NCI-H345 treated with DMSO at 0.1 percent for 48 hours (cell line): ENCODE measurements at regions not wholly inside any gene's neighbourhood (a gene's known extent, or its start where the extent isn't known, plus 50 kb on each side); places are given as distances from the start of the nearest gene placed in this dataset.

Experiments used
- DNase-seq: peaks from one replicate; lab custom pipeline; 2025; ENCODE audit not compliant: unreplicated experiment; lab: John Stamatoyannopoulos, UW

DNA sequence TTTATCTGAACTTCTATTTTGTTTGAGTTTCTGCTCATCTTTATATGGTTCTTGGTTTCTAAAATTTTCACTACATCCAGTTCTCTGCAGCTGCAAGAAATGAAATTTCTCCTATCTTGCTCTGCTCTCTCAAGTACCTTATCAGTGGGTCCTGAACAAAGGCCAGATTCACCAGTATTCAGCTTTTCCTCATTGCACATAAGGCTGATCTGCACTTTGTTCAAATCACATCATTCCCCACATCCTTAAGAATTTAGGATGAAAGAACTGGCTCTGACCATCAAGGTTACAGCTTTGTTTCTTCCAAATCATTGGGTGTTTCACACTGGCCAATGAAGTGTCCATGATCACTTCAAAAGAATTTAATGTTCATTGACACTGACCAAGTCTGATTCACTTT is 211.4 kb downstream of the GRIN2B start:
- DNase-seq = no peak

DNA sequence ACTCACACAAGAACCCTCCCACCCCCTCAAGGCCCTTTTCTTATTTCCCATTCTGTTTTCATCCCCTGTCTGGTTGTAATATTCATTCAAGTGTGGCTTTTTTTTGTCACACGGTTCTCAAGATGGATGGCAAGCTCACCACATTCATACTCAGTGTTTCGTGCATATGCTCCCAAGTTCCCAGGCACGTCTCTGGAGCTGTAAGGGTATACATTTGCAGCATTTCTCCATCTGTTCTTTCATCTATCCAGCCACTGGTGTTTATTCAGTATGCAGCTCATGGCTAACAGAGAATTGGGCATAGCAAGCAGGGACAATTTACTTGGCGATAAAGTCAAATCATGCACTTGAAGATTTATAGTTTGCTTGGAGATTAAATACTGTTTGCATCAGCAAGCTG is 212.1 kb downstream of the GRIN2B start:
- DNase-seq = no peak

DNA sequence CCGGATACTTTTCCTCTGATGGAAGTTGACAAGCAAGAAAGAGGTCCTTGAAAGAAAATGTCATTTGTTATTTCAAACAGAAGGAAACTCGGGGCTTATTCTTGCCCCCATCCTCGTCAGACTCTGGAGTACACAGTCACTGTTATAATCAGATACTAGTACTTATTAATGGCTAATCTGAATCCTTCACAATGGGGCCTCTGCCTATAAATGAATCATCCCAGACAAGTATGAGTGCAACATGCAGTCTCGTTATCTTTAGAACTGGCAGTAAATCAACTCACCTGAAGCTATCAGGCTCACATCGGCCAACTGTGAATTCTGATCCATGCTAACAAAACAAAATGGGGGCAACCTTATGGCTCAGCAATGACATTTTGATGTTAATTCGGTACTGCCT is 216.7 kb downstream of the GRIN2B start:
- DNase-seq = no peak

DNA sequence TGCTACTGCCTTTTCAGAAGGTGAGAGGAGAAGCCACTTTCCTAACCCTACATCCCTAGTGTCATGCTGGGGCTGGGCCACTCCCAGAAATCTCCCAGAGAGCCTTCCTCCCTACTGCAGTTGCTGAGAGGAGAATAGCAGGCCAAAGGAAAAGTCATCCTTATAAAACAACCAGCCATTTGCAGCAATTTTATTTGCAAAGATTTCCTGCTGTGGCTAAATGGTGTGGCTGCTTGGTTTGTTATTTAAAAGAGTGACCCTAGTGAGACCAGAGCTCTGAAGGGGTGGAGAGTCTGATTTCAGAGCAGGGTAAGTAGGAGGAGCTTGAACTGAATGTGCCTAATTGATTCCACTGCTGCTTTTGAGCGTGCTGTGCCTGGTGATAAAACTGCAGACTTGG is 232.0 kb downstream of the GRIN2B start:
- no peak for DNase-seq

DNA sequence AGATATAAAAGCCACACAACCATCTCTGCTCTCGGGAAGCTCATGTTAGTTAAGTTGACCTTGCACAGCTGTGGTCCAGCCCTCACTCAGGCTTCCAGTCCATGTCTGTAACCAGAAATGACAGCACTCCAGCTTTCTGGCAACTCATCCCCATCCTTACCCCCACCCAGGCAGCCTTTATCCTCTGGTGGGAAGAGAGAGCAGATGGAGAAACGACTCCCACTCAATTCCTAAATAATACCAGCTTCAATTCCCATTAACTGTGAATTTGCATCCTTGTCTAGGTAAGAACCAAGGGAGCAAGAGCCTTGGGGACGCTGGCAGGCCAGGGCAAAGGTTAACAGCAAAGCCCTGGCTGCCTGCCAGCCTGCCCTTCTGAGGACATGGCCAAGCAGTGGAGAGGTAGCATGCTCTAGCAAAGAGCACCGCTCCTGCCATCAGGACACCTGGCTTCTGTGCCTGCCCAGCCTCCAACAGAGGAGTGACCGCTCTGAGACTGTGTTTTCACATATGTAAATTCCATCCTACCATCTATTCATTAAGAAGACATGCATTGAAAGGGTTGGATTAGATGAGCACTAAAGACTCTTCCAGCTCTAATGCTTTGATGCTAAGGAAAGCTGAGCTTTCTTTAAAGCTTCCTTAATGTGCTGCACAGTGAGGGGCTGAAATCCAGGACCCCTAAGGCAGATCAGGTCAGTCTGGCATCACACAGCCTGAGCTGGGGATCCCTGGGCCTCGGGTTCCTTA is 236.1 kb downstream of the GRIN2B start:
- no peak for DNase-seq

DNA sequence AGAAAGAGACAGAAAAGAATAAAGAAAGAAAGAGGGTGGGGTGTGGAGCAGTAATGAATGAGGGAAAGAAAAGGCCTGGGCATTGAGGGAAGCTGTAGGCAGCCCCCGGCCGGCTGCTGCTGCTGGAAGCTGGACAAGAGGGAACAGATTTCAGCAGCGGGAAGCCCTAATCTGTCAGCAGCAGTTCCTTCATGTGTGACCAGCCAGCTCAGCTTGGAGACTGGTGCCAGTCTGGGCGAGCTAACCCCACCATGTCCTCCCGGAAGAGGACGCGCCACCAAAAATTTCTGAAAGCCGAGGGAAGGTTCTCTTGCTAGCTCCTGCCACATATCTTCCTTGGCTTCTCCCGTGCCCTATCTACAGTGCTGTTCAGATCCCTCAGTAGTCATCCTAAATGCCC is 236.8 kb downstream of the GRIN2B start:
- DNase-seq = no peak

DNA sequence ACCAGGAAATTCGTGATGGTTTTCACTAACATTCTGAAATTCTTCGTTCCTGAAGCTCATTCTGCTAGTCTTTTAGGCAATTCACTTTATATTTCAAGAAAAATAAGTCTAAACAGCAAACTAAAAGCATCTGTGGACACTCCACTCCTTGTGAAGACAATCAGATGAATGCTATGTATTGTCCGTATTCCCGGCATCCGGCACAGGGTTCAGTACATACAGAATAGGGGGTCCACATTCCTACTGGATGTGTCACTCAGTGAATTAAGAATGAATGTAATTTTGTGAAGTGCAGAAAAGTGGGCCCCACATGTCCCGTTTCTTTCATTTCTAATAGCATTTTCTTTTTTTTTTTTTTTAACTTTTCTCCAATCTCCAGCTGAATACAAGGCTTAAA is 241.3 kb downstream of the GRIN2B start:
- no peak for DNase-seq

DNA sequence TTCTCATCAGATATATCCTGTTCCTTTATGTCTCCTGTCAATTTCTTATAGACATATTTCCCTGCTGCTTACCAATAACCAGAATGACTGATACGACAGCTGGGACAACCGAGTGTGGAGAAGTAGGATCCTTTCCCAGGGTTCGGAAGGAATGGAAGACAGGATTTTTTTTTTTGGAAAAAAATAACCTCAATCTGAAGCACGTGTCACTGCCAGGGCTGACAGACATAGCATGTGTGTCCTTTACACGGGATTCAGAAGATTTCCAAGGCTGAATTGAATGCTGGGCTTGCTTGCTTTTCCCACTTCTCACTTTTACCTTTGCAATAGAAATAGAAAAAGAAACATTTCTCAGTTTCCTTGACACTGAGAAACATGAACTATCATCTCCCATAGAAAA is 245.7 kb downstream of the GRIN2B start:
- no peak for DNase-seq

DNA sequence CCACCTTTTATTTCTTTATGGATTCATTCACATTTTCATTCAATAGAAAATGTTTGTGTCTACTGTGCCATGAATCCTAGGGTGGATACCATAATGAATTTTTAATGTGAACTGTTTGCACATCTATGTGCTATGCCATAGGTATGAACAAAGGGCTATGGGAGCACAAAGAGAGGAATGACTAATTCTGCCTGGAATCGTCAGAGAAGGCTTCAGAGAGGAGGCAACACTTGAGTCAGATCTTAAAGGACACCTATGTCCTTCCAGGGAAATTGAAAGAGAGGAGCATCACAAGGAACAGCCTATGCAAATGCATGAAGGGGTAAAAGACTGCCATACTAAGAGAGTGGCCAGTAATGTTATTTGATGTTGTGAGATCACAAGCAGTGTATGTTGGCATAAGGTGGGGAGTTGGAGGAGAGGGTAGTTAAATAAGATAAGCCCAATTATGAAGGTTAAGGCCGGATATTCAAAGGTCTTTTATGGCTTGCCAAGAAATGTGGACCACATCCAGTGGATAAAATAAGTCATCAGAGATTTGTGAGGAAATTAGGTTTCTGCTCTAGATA is 246.7 kb downstream of the GRIN2B start:
- DNase-seq = no peak

DNA sequence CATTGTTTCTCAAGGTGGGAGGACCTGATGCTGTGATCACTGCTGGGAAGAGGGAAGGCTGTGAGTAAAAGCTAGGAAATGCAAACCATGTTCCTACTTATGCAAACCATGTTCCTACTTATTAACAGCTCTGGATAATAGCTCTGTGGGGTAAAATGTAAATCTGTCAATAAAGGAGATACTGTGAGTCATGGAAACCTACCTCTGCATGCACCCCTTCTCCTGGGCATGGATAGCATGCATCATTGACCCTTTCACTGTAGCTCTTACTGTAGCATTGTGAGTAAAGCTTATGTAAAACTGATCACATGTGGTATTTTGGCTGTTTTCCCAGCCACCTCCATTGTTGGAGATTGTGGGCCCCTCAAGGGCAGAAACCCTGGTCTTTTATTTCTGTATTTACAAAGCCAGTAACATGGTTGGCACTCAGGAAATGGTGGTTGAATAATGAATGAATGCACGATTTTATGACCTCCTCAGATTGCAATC is 253.7 kb downstream of the GRIN2B start:
- DNase-seq = peak; percentile 97

DNA sequence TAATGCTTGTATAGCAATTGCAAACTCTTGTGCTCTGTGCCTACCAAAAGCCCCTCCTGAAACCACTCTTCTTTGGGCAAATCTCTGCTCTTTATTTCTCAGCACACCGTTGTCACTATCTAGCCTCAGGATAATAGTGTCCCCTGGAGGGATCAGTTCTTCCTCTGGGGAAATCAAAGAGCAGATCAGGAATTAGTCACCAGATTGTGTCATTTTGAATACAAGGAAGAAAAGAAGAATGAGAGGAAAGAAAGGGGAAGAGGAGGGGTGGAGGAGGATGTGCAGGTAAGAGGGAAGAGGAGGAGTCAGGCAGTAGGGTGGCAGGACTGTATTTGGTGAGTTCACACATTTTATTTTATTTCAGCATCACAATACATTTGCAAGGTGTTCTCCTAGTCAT is 256.4 kb downstream of the GRIN2B start:
- no peak for DNase-seq

DNA sequence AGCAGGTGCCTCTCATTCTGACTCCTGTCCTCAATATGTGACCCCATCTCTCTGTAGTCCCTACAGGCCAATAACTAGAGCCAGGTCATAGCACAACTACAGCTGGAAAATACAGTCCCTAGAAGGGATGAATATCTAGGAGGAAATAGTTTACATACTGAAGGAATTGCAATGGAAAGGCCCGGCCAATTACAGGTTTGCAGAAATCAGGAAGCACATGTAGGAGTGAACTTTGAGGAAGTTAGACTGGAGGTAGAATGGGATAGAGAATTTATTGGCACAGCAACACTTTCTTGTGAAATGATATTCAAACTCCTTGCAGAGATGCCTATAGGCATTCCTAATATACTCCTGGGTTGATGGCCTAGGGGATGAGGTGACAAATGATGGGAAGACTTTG is 257.3 kb downstream of the GRIN2B start:
- DNase-seq = no peak

DNA sequence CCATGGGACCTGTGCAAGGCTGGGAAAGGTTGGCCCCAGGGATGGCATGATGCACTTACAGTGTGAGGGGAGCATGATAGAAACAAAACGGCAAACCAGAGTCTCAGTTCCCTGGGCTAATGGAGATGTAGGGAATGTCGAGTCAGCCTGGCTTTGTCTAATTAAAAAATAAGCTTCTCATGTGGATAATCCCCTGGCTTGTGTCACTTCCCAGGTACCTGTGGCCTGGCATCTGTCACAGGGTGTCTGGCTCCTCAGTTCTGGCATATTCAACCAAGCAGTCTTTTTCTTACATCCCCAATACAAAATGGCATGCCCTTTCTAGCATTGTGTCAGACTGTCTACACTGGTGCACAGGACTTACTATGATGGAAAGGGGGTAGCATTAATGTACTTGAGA is 261.4 kb downstream of the GRIN2B start:
- DNase-seq = no peak

DNA sequence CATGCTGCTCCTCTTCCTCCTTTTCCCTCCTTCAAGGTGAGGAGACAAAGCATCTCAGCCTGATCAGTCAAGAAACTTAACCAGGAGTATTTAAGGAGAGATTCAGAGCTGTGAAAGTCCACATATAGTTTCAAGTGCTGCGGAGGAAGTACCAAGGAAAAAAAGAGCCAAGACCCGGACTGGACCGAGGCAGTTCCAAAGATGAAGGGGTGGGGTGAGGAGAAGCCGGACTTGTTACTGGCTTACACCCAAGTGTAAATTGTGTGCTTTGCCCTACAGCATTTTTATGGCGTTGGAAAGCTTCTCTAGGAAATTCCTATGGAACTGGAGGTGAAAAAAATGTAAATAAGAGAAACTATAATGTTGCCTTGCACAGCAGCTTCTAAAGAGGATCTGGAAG is 263.1 kb downstream of the GRIN2B start:
- no peak for DNase-seq

DNA sequence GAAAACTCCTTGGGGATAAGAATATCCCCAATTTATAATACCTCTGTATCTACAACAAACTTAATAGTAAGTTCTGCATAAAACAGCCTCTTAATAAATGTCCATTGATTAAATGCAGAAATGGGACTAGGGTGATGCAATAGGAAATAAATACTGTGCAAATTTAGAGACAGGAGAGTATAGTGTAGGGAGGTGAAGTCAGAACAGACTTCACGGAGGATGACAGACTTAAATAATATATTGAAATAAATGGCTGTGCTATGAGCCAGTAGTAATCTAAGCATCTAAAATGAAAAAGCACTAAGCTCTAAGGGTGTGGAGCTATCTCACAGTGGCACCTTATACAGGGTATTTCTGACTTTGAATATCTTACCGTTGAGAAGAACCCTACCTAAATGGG is 265.3 kb downstream of the GRIN2B start:
- DNase-seq = no peak

DNA sequence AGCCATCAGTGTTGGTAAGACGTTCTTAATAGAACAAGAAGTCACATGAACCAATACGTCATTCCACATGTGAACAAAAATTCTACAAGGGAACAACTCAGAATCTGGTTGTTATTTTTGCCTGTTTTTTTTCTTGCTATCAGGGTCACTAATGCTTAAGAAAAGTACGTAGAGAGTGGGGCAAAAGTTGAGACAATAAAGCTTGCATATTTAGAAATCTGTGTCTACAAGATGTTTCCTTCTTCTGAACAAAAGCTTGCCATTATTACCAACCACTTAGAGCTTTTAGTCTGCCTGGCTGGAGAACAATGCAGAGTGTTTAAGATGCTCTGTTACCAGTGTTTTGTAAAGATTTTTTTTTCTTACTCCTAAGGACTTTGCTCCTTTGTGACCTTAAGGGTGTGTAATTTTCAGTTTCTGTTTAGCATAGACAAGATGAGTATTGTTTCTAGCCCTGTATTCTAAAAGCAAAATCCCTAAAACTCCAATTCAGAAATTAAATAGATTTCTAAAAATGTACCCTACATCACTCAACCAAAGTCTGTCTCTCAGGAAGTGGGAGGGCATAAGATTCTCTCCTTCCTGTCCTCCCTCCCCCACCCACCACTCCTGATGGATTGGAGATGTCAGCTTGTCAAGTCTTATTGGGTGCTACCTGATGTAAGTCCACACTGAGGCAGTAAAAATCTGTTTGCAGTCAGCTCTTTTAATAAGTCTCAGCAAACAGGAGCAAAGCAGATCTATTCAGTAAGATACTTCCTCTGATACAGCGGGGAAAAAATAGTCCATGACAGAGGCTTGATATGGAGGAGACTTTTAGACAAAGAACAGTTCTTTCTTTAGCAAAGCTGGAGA is 267.6 kb downstream of the GRIN2B start:
- no peak for DNase-seq

DNA sequence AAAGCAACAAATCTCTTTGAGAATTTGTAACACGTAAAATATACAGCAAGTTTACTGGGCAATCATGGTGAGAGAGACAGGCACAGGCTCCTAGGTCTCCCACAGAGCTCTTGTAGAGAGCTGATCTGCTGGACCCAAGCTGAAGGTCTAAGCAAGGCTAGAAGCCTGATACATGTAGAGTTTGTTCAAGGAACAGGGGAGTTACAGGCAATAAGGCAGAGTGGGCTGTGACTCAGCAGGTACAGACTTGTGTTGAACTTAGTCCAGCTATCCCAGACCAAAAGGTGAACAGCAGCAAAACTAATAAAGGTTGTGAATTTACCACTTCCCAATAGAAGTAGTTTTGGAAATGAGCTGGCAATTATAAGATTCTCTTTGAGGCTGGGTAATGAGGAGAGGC is 273.6 kb downstream of the GRIN2B start:
- DNase-seq = no peak

DNA sequence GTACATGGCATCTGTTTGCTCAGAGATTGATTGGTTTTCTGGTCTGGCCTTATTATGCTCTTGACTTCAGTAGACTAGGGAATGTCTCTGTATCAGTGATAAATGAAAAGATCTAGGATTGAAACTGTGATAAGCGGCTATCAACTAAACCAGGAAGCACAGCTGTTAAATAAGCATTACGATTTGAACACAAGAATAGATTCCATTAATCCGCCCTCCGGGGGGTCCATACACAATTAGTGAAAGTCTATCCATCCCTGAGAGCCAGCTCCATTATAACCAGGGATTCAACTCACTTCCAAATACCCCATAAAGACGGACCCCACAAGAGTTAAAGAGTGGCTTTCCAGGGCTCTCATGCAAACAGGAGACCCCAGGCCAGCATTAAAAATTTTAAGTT is 279.0 kb downstream of the GRIN2B start:
- no peak for DNase-seq

DNA sequence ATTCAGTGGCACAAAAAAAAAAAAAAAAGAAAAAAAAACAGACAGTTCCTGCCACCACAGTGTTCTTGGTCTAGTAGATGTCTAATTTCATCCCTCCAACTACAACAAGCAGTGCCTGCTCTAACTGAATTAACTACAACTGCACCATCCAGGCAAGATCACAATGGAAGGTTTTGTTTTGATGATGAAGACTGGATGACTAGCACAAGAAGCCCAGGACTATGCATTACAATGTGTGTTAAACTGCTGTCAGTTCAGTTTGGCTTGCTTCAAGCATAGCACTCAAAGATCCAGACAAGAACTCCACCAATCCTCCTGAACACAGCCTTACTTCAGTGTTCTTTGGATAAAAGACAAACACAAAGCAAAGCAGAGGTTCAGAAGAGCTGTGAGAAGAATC is 279.9 kb downstream of the GRIN2B start:
- no peak for DNase-seq

DNA sequence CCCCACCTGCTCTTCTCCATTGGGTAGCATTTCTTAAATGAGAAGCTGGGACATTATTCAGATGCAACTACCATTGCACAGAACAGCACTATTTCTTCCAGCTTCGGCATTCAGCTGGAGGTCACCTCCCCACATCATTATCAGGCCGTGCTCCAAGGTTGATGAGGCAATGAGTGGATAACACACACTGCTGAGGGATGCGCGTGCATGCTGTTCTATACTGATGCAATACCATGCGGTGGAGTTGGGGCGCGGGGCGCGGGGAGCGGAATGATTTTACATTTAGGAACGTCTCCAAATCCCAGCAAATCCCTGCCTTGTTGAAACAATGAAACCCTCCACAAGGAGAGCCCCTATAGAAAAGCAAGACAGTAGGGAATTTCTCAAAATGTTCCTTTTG is 283.4 kb downstream of the GRIN2B start:
- DNase-seq = no peak

DNA sequence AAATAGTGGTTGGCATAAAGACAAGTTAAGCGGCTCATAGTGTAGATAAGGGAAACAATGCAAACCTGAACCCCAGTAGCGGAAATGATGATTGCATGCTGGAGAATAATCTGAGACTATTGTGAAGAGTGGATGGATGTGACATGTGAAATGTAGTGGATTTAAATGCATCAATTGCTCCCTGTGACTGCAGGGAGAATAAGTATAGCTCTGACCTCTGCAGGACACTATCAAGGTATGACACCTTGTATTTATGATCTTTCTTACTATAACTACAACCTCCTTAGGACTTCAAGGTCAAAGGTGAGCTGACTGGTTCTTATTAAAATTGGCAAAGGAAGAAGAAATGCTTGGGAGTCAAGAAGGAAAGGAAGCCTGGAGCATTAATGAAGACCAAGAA is 285.6 kb downstream of the GRIN2B start:
- DNase-seq = no peak

DNA sequence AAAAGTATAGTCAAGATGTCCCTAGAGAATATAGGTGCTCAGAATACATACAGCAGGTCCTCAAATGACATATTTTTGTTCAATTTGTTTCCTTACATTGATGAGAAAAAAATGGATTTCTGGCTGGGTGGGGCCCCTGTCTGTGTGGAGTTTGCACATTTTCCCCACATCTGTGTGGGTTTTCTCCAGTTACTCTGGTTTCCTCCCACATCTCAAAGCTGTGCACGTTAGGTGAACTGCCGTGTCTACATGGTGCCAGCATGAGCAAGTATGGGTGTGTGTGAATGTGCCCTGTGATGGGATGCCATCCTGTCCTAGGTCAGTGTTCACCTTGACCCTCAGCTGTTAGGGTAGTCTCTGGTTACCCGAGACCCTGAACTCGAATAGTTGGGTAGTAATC is 289.1 kb downstream of the GRIN2B start:
- no peak for DNase-seq
